ENCODE measurements at regions not wholly inside any gene's neighbourhood (a gene's known extent, or its start where the extent isn't known, plus 50 kb on each side); places are given as distances from the start of the nearest gene placed in this dataset.

DNA sequence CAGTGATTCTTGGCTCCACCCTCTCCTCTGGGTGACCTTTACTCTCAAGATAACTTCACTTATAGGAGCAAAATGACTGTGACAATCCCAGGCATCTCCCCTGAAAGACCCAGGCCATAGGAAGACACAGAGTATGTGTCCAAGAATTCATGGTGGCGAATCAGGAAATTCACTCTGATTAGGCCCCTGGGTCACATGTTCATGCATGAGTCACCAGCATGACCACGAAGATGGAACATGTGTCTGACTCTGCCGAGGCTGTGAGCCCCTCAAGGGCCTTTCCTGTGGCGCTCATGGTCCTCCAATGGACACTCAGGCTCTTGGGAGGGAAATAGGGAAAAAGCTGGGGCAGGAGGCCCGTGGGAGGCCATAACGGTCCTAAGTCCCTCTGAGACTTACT, 74.0 kb upstream of the TEX51 start:
- TF ChIP-seq, protein P1, sequence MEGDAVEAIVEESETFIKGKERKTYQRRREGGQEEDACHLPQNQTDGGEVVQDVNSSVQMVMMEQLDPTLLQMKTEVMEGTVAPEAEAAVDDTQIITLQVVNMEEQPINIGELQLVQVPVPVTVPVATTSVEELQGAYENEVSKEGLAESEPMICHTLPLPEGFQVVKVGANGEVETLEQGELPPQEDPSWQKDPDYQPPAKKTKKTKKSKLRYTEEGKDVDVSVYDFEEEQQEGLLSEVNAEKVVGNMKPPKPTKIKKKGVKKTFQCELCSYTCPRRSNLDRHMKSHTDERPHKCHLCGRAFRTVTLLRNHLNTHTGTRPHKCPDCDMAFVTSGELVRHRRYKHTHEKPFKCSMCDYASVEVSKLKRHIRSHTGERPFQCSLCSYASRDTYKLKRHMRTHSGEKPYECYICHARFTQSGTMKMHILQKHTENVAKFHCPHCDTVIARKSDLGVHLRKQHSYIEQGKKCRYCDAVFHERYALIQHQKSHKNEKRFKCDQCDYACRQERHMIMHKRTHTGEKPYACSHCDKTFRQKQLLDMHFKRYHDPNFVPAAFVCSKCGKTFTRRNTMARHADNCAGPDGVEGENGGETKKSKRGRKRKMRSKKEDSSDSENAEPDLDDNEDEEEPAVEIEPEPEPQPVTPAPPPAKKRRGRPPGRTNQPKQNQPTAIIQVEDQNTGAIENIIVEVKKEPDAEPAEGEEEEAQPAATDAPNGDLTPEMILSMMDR (IDR thresholded peaks at IDR 0.05), result no peak
- no peak for TF ChIP-seq POLR2A (IDR thresholded peaks at IDR 0.05)
